Uterus (tissue), 2 donors: ENCODE measurements at regions not wholly inside any gene's neighbourhood (a gene's known extent, or its start where the extent isn't known, plus 50 kb on each side); places are given as distances from the start of the nearest gene placed in this dataset.

ENCODE experiments used
- CTCF ChIP-seq, 4 experiments: fragments of 200-600 bp in 2 of 4; fragments of 450-650 bp in 2 of 4; sonication (generic) in 2 of 4; IDR thresholded peaks; one replicate each; pipeline ENCODE4 v1.5.1; 2016 to 2019; ENCODE audit warnings: antibody characterized with exemption in 4 of 4, mild to moderate bottlenecking in 2 of 4, moderate library complexity in 1 of 4
- POLR2A ChIP-seq, 2 donors: fragments of 450-650 bp; IDR thresholded peaks; one replicate each; pipeline ENCODE4 v1.6.1; 2016; ENCODE audit warnings: antibody characterized with exemption in 2 of 2, mild to moderate bottlenecking in 1 of 2, moderate library complexity in 1 of 2

- TF ChIP-seq CTCF (IDR thresholded peaks at IDR 0.05) = no peak
- no peak for TF ChIP-seq POLR2A (IDR thresholded peaks at IDR 0.05)
Observed at GRCh38 chr3:193844472-193844871, 251.5 kb downstream of the OPA1 start.
